ENCODE measurements at regions not wholly inside any gene's neighbourhood (a gene's known extent, or its start where the extent isn't known, plus 50 kb on each side); places are given as distances from the start of the nearest gene placed in this dataset.

DNA sequence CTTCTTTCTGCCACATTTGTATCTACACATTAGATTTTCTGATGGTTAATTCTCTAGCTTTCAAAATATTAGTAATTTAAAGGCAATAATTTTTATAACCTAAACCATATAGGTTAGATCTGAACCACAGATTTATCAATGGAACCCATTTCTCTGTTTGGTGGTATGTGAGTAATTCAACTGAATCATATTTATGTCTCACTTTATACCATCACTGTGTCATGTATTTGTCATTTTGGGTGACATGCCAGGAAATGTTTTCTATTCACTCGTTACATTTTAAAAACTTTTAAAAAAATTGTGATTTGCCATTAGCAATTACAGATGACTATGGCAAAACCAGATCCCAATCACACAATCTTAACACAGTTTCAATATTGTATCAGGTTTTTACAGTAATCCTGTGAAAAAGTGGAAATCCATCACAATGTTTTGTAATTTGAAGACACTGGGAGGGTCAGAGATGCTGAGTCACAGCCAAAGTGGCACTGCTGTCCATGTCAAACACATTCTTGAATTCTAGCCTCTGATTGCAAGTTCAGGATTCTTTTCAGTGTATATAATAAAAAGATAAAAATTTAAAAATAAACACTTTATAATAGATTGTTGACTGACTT is 356.0 kb upstream of the RBMS3 start:
- TF ChIP-seq EZH2 (IDR thresholded peaks at IDR 0.05) (no peak), POLR2AphosphoS5 (IDR thresholded peaks at IDR 0.05; ENCODE audit: borderline replicate concordance, low read depth, low read length) (no peak)

Measured in SK-N-MC (cell line).